GM18909 (cell line): ENCODE measurements at regions not wholly inside any gene's neighbourhood (a gene's known extent, or its start where the extent isn't known, plus 50 kb on each side); places are given as distances from the start of the nearest gene placed in this dataset.

Experiments
- ATAC-seq: cut with Tn5 transposase; IDR thresholded peaks from one replicate; pipeline ENCODE4 v1.9.1; 2021; ENCODE audit warnings: mild to moderate bottlenecking; ENCODE audit not compliant: unreplicated experiment, poor library complexity

DNA sequence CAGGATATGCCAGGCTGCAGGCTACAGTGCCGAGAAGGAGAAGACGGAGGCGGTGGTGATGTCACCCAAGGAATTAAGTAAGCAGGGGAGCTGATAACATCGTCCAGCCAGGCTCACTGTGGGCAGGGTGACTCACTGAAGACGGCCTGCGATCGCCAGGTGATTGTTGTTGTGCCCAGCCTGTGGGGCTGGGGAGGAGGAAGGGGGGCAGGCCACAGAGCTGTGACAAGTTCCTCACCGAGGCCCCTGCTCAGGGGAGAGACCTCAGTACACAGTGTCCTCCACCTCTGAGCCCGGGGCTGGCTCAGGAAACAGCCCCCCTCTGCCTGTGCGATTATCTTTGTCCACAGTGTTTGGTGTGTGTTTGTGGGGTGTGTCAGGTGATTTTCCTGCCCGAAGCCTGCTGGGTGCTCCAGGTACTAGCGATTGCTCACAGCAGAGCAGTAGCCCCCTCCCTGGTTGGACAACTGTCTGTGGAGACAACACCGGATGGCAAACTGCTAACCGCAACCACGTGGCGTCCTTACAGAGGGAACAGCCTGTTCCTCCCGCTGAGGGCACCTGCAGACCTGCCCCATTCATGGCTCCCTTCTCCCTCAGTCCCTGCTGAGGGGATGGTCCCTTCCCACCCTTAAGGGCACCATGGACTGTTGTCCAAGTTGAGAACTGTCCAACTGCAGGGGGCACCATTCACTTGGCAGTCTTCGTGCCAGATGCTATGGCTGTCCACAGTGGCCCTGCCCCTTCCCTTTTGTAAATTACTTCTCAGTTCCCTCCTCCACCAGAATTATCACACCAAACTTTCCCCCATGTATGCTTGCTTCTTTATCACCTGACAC lies 95.1 kb downstream of the ZFP36L2 start:
- ATAC-seq: peak; percentile 48

DNA sequence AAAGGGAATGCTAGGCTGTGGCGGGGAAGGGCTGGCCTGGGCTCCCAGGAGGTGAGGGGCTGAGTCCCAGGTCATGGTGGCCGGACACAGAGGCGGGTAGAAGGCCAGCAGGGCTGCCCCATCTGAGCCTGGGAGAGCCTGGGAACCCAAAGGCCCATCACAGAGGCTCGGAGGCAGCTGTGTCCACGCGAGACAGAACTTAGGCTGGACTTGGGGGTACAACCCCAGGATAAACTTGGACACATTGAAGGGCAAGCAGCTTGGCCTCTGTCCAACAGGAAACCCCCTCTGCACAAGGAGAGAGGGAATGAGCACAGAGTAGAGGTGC lies 95.9 kb downstream of the ZFP36L2 start:
- ATAC-seq: no peak

- no peak for ATAC-seq
Measured at GRCh38 chr2:43129676-43130547, 96.5 kb downstream of the ZFP36L2 start.

DNA sequence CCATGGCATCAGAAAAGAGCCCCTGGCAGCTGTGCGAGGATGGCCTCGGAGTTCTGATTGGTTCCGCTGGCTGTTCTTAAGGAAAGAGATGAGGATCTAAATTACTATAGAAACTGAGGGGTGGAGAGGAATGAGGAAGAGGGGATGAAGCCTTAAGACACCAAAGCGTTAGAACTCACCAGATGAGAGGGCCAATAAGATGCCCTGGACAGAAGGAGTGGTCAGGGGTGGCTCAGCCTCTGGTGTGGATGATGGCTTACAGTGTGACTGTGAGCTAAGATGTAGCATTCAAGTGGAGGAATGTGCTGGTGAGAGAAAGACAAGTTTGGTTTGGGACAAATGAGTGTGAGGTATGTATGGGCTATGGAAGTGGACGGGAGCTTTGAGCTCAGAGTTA lies 97.8 kb downstream of the ZFP36L2 start:
- no peak for ATAC-seq

- no peak for ATAC-seq
Measured at GRCh38 chr2:43127941-43128558, 98.4 kb downstream of the ZFP36L2 start.

GRCh38 chr2:43127208-43127940 lies 99.0 kb downstream of the ZFP36L2 start:
- peak; percentile 35 for ATAC-seq

GRCh38 chr2:43126817-43127207 lies 99.6 kb downstream of the ZFP36L2 start:
- no peak for ATAC-seq

DNA sequence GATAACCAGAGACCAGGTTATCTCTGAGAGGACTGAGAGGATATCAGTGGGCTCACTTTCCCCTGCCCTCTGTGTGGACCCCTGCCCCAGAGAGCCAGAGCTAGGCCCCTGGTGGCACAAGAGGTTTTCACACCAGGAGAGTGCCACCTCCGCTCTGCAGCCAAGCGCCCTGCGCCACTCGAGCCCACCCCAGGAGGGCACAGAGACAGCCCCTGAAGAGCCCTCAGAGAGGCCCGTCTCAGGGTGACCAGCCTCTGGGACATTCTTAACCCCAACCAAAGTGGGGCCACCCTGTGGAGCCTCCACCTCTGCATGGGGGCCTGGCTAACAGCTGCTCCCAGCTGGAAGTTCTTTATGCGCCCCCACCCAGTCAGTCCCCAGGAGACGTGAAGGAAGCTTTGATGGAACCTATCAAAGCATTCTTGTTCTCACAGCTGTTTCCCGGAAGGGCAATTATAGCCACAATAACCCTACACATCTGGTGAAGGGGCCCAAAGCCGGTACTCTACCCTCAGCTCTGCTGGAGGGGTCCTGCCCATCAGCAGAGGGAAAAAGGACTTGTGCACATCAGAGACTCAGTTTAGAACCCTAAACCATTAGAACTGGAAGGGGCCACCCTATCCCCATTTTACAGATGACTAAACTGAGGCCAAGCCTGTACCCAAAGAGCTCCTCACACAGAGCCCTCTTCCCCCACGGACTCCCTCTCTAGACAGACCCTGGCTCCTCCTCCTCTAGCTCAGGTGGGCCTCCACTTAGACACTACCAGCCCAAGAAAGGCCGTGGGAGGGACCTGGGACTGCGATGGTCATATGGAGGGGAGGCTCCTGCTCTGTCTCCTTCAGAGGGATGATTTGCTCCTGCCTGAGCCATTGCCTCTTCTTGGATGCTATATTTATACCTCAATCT lies 101.1 kb downstream of the ZFP36L2 start:
- no peak for ATAC-seq

- no peak for ATAC-seq
Measured at GRCh38 chr2:43124687-43125057, 101.7 kb downstream of the ZFP36L2 start.

- no peak for ATAC-seq
Measured at GRCh38 chr2:43123981-43124686, 102.3 kb downstream of the ZFP36L2 start.

- ATAC-seq: no peak
Measured at GRCh38 chr2:43123486-43123885, 102.9 kb downstream of the ZFP36L2 start.

GRCh38 chr2:43123028-43123427 lies 103.4 kb downstream of the ZFP36L2 start:
- ATAC-seq: no peak

DNA sequence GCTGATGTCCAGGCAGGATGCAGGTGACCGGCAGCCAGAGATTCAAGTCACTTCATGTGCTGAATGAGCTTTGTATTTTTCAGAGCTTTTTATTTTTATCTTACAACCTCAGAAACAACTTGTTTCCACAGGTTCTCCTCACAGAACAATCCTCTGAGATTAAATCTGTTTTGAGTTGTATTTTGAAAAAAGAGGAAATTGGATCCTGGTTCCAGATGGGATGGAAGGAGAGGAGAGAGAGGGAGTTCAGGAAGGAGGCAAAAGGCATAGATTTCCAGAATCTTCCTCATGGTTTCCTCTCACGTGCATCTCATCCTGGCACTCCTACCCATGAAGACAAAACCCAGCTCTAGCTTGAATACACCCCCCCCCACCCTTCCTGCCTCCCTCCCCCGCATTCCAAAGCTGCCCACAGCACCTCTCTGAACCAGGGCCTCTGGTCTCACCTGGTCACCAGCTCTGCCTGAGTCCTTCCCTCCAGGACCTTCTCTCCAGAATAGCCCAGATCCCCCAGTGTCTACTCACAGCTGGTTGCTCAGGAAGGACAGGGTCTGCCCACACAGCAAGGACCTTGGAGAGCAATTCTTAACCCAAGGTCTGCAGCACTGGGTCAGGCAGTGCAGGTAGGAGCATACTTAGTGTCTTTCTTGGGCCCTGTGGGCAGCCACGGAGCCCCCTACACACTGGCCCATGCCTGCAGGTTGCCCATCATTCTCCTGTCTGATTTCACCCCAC lies 104.7 kb downstream of the ZFP36L2 start:
- no peak for ATAC-seq

DNA sequence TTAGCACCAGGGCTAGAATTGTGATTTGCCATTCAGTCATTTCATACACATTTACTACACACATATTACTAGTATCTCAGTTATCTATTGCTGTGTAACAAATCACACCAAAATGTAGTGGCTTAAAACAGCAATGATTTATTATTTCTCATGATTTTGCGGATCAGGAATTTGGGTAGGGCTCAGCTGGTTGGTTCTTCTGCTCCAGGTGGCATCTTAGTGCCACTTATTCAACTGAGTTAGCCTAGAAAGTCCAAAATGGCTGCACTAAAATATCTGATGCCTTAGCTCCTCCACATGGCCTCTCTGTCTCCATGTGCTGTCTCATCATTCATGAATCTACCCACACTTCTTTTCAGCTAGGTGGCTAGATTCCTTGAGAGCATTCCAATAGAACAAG lies 107.1 kb downstream of the ZFP36L2 start:
- ATAC-seq: no peak

DNA sequence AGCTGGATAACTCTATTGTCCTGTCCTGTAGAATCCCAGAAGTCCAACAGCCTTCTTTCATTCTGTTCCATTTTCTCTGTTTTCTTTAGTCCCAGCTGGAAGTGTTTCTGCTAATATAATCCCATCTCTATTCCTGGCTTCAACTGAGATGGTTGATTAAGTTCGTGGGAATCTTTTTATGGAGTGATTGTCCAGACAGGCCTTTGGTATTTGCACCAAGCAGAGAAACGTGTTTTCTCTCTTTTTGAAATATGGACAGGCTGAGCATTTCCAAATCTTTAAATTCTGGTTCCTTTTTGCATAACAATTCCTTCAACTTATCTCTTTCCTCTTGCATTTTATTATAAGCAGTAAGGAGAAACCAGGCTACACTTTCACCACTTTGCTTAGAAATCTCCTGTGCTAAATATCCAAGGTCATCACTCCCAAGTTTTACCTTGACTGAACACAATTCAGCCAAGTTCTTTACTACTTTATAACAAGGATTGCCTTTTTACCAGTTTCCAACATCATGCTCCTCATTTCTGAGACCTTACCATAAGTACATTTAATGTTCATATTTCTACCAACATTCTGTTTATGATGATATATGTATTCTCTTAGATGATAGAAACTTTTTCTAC lies 108.8 kb downstream of the ZFP36L2 start:
- ATAC-seq: no peak

GRCh38 chr2:43116988-43117387 lies 109.4 kb downstream of the ZFP36L2 start:
- ATAC-seq: no peak

DNA sequence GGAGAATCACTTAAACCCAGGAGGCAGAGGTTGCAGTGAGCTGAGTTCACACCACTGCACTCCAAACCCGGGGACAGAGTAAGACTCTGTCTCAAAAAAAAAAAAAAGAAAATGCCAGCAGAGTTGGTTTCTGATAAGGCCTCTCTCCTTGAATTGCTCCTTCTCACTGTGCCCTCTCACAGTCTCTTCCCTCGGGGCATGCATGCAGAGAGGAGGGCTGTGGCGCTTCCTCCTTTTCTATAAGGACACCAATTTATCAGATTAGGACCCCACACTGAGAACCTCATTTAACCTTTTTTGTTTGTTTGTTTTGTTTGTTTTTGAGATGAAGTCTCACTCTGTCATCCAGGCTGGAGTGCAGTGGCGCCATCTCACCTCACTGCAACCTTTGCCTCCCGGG lies 110.5 kb downstream of the ZFP36L2 start:
- no peak for ATAC-seq

GRCh38 chr2:43114210-43114609 lies 112.2 kb downstream of the ZFP36L2 start:
- no peak for ATAC-seq
